HG02759 (cell line): ENCODE measurements at regions not wholly inside any gene's neighbourhood (a gene's known extent, or its start where the extent isn't known, plus 50 kb on each side); places are given as distances from the start of the nearest gene placed in this dataset.
"Not testable (repeated sequence)": the region's sequence is repeated elsewhere in the genome, so short reads cannot be mapped to it uniquely, and the experiment has no call there.

Experiments
- ATAC-seq: cut with Tn5 transposase; IDR thresholded peaks from one replicate; pipeline ENCODE4 v1.9.1; 2021; ENCODE audit warnings: mild to moderate bottlenecking, moderate library complexity; ENCODE audit not compliant: unreplicated experiment

DNA sequence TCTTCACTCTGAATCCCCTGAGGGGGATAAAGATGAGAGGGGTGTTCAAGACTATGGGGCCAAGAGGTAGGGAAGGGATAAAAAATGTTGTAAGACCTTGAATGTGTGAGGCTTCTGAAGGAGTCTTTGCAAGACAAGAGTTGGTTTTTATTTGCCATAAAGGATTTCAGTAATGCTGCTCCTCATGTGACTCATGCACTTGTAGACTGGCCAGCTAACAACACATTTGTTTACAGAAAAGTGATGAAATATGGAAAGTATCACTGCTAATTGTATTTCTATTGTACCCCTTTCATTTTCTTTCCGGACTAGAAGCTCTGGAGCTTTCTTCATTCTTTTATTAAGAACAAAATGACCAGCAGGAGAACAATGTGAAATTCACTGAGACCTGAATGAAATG, 782.1 kb downstream of the EPHA4 start:
- ATAC-seq, result no peak

DNA sequence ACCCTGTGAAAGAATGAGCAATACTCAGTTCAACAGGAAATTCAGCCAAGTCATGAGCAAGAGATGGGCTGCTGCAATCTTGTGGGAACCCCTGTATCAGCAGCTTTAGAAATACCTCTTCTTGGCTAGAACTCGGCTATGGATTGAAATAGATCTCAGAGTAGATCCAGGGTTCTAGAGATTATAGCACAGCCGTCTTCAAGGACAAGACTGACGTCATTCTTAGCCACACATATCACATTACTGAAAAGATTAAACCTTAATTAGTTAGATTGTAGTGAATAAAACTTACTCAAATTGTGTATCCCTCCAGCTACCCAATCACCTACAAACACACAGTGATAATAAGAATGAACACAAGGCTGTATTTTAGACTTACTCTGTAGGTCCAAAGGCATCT, 776.4 kb downstream of the EPHA4 start:
- ATAC-seq, result no peak

DNA sequence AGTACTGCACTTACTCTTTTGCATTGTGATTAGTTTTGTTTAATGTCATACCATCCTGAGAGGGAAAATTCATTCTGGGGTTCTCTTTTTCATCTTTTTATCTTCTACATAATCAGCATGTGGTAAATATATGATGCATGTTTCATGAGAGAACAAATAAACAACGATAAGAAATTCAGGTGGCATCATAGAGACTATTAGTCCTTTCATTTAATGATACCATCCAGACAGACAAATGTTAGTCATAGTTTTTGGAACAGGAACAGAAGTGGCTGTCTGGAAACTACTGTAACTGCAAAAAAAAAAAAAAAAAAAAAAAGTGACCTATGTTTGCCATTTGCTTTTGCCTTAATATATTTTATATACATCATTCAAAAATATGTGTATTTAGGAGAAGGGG, 761.0 kb downstream of the EPHA4 start:
- no peak for ATAC-seq

DNA sequence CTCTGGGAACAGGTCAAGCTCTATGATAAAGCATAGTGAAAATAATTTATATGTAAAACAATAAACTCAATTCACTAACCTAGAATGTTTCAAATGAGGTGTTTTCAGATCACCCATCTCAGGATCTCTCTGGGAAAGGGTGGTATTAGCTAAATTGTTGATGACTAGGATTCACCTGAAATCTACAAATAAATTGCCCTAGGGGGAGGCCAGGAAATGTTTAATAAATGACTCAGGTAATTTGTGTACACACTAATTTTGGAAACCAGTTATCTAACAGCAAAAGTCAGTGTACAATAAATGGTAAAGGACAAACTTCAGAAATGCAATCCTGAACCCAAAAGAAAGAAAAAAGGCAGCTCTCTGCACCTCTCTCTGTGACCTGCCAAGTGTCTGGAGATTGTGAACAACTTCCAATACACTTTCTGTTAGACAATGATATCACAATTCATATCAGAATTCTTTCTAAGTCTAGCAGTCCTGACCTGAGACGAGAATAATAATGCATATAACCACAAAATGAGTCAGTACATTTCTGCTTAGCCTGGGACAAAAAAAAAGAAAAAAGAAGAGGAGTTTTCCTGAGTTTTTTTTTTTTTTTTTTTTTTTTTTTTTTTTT, 760.0 kb downstream of the EPHA4 start:
- ATAC-seq, result no peak

DNA sequence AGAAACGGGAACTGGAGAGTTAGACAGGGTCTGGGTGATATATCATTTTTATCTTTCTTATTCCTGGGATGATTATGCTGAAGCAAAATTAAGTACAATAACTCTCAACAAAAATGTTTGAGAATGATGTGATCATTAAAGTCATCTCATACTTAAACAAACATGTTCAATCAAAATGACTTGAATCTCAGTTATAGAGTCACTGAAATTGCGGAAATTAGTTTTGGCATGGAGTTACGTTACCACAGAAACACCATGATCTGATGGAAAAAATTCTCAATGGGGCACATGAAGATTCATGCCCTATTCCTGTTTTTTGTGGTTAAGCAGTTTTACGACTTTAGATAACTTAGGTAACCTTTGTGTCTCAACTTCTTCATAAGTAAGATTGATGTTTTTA, 757.7 kb downstream of the EPHA4 start:
- ATAC-seq, result no peak

DNA sequence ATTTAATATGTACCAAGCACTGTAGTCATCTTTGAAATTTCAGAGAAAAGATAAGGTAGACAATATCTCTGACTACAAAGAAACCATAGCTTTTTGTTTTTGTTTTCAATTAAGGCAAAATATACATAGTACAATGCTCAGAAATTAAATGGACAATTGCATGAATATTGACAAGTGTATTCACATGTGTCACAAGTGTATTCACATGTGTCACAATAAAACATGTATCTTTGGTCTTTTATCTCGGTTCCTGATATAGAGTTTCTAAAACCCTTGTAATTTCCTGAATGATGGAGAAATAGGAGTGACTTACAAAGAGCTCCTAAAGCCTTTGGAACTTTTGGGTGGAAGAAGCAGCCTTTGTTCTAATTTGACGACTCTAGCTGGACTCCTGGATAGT, 756.4 kb downstream of the EPHA4 start:
- ATAC-seq, result no peak

DNA sequence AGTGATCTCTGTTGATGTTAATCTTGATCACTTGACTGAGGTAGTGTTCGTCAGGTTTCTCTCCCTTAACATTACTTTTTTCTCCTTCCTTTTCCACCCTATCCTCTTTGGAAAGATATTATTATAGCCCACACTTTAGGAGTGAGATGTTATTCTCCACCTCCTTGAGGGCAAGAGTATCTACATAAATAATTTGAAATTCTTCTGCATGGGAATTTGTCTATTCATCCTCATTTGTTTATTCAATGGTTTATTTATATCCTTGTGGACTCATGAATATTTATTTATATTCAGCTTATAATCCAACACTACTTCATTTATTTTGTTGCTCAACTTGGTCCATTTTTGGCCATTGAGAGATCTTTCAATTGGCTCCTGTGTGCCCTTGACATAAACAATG, 750.4 kb downstream of the EPHA4 start:
- ATAC-seq, result no peak

DNA sequence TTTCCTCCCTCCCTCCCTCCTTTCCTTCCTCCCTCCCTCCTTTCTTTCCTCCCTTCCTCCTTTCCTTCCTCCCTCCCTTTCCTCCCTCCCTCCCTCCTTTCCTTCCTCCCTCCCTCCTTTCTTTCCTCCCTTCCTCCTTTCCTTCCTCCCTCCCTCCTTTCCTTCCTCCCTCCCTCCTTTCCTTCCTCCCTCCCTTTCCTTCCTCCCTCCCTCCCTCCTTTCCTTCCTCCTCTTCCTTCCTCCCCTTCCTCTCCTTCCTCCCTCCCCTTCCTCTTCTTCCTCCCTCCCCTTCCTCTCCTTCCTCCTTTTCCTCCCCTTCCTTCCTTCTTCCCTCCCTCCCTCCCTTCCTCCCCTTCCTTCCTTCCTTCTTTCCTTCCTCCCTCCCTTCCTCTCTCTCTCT, 748.5 kb downstream of the EPHA4 start:
- ATAC-seq, result not testable (repeated sequence)

DNA sequence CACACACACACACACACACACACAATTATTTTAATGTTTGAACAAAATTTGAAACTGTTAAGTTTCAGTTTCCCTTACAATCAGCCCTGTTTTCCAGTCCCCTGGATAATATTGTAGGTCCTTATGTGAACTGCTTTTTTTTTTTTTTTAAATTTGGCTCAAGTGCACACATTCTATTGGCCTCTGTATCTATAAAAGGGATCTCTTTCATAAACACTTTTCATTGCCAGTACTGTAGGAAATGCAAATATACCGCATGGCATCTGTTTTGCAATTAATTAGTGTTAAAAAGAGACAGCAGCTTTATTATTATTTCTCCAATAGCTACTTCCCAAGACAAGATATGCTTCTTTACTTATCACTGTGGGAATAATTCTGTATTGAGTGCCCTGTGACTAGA, 738.7 kb downstream of the EPHA4 start:
- ATAC-seq, result no peak

DNA sequence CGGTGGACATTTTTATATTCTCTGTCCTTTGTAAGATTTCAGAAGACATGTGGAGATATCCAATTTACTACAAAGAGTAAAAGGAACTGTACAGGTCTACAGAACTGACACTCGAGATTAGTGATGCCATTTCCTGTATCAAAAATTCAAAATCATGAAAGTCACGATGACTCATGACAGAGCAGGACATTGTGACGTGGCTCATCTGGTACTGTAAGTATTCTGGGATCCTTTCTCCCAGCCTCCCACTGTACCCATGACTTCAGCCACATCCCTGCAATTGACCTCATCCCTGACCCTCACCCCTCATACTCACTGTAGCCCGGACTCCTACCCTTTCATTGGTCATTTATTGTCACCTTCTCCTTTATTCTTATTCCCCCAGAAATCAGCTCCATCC, 736.5 kb downstream of the EPHA4 start:
- no peak for ATAC-seq

DNA sequence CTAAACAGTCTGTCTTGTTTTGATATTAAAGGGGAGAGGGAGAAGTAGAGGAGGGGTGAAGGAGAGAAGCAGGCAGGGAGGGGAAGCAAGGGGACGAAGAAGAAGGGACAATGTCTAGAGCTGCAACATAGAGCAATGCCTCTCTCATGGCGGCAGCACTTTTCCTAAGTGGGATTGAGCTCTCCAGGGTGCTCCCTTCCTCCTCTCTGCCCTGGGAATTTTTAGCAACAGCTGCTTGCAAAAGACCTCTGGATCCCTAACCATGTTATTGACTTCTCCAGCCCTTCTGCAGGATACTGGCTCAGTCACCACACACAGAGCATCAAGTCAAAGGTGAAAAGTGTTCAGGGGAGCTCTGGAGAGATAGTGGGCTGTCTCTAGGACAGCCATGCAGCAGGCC, 734.9 kb downstream of the EPHA4 start:
- no peak for ATAC-seq

DNA sequence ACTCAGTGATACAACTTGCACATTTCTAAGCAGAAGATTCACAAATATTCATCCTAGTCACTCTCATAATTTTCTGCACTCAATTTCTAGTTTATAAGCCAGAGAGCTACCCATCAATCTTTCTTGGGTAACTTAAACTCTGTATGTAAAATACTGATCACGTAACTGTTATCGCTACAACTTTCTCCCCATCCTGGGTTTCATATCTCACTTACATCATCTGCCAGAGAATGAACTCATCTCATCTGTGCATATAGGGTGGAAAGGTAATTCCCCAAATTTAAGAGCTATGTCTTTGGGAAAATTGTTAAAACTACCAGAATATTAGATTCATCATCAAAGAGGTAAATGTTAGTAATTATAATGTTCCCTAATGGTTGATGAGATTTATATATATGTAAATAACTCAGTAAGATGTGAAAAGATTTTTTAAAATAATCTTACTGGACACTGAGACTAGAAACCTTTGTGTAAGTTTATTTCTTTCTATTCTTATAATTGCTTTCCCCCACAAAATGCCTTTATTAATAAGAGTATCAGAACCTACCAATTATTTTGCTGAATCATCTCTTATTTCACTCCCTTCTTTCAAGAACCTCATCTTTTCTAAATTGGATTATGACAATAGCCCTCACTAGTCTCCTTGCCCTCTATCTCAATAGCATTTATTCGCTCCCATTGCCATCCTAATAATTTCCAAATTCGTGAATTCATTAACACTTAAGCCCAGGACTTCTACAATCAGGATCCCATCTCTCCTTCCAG, 729.0 kb downstream of the EPHA4 start:
- ATAC-seq, result no peak

DNA sequence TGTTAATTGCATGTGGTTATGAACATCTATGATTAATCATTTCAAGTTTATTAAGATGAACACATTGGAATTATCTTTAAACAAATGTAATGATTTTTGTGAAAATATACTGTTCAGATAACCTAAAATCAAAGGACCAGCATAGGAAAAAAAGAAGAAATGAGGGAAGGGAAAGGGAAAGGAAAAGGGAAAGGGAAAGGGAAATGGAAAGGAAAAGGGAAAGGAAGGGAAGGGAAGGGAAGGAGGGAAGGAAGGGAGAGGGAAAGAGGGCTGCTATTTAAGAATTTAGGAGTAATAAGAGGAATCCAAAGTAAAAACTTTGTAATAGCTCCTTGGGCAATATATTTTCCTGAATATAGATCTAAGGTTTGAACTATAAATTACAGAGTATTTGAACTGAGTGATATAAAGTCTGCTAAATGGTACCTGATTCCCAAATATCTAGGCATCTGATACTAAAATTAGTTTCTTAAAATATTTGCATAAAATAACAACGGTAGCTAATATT, 726.3 kb downstream of the EPHA4 start:
- ATAC-seq, result no peak

DNA sequence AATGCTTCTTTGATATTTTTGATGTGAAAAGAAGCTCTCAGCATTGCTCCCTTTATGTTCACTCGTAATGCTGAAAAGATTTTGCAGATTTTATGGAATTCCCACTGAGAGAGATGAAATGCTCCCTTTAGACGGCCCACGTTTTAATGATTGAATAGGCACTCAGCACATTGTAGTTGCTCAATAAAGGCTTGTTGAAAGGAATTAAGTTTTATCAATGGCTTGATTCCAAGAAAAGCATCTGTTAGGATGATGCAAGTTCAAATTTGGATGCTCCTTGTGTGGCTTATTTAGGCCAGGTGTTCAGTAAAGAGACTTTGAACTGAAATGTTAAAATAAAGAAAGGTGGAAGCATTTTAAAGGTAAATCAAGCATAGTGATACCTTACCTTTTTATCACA, 725.1 kb downstream of the EPHA4 start:
- ATAC-seq, result no peak

DNA sequence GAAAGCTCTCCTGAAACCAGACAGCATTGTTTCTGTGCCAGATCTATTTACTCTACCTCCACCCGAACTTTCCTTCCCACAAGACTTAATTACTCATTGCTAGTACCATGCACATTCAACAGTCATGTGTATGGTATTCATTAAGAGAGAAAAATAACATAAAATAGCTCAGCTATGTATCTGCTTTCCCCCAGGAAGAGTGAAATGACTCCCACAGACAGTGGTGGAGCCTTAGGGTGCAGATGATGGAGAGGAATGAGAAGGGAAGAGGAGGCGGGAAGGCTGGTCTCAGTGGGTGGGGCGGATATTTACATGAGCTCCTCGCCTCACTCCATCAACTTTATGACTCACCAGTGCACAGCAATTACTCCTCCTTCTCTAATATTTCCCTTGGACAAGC, 724.5 kb downstream of the EPHA4 start:
- ATAC-seq, result no peak

DNA sequence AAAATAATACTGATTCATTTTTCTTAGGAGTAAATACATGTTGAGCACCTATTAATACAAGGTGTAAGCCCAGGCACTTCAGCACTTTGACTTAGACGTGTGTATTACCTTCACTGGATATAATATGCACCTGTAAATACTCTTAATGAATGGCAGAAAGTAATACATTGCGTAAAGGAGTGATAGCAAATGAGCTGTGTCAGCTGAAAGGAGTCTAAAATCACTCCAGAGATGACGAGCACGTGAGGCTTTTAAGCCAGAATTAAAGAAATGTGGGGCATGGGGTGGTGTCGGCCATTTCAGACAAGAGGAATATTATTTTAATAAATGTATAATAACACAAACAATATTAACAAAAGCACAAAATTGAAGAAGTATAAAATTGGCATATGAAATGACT, 722.7 kb downstream of the EPHA4 start:
- no peak for ATAC-seq

DNA sequence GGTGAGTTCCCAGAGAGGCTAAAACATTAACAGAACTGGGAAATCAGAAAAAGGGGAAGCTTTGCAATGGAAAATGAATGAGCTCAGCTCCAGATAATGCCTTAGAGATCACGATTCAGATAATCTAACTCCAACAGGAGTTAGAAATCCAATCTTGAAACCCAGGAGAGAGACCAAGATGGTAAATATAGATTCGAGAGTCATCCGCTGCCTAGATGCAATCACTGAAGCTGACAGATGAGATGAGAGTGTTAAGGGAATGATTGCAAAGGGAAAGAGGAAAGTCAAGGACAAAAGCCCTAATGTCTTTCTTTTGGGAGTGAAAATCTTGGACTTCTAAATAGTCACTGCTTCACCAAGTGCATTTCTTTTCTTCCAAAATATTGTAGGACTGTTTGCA, 722.0 kb downstream of the EPHA4 start:
- ATAC-seq, result no peak

DNA sequence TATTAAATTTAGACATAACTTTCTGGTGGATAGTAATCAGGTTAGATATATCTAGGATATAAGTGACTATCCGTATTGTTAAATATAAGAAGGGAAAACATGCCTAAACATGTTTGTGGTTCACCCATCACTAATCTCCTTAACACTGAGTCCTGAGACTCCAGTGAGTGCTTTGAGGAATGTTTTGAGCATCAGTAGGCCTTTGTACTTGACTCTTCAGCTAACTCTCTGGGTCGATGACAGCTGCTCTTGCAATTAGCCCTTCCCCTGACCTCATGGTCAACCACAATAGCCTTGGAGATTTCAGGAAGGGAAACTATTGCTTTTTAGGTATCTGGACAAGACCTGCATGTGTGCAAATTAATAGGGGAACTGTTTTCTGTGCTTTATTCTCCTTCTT, 716.8 kb downstream of the EPHA4 start:
- ATAC-seq, result no peak

DNA sequence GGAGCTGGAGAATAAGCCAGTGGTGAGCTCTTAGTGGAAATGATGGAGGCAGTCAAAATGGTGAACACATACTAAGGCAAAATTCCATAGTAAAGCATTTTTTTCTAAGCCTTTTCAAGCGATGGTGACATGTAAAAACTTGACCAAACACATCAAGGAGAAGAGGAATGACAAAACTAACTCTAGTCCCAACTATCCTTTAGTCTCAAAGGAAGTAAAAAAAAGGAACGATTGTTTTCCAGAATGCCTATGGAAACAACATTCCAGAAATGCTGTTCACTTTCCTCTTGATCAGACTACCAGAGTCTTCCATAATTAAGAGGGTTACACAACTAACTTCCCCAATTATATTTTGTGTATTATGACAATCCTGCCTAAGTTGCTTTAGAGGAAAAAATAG, 715.6 kb downstream of the EPHA4 start:
- no peak for ATAC-seq

DNA sequence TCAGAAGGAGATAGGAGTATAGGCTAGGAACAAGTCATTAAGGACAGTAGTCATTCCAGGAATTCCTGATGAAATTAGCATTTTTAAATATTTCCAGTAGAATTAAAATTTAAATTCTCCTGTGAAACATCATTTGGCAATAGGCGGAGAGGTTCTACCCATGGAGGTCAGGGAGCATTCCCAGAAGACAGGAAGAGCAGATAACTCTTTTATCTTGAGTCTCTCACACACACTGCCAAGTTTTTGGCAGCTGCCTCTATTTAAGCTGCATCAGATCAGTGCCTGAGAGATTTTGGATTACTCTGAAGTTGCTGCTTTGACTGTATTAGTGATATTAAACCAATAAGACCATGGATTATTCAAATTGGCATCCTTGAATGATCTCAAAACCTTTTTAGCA, 714.7 kb downstream of the EPHA4 start:
- no peak for ATAC-seq

DNA sequence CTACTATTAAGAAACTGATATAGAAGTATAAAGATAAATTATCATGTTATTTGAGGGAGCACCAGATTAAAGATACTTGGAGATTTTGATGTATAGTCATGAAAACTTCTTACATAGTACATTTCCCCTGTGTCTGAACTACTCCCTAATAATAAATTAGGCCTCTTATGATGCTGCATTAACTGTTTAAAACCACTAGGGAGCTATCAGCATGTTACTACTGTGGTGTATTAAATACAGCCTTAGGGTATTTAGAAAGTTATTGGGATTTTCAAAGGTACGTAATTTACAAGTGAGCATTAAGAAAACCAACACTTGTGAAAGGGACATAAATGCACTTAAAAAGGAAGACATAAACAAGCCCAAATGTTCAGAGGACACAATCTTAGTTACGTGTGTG, 714.0 kb downstream of the EPHA4 start:
- no peak for ATAC-seq

DNA sequence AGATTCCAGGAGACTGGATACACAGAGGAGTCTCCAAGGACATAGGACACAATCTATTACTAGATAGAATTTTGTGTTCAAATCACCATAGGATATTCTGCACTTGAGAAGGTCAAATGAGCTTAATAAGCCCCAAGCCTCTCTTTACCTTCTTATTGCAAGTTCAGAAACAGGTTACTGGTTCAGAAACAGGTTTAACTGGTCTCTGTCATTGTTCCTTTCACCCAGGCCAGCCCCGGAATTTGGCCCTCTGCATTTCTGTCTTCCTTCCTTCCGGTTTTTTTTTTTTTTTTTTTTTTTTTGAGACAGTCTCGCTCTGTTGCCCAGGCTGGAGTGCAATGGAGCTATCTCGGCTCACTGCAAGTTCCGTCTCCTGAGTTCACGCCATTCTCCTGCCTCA, 700.2 kb downstream of the EPHA4 start:
- ATAC-seq, result no peak
